DMS79 treated with DMSO at 0.1 percent for 48 hours (cell line): ENCODE measurements at regions not wholly inside any gene's neighbourhood (a gene's known extent, or its start where the extent isn't known, plus 50 kb on each side); places are given as distances from the start of the nearest gene placed in this dataset.

ENCODE experiments used
- DNase-seq: peaks from one replicate; lab custom pipeline; 2025; lab: John Stamatoyannopoulos, UW

DNA sequence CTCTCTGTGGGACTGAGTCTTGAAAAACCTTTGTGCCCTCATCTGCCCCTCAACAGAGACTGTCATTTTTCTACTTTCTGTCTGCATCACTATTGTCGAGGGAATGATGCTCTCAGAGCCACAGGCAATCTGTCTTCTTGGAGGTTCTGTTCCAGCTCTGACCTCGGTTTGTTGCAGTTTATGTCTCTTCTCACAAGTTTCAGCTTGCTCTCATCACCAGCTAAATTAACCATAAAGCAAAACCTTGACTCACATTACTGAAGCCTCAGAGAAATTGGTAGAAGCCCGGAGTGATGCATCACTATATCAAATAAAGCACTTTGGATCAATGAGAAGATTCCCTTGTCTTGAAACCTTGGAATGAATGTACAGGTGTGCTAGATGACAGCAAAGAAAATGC lies 60.6 kb upstream of the BLID start:
- DNase-seq, result no peak

- DNase-seq, result no peak
These were observed 59.3 kb upstream of the BLID start for GRCh38 chr11:122175306-122175705.

DNA sequence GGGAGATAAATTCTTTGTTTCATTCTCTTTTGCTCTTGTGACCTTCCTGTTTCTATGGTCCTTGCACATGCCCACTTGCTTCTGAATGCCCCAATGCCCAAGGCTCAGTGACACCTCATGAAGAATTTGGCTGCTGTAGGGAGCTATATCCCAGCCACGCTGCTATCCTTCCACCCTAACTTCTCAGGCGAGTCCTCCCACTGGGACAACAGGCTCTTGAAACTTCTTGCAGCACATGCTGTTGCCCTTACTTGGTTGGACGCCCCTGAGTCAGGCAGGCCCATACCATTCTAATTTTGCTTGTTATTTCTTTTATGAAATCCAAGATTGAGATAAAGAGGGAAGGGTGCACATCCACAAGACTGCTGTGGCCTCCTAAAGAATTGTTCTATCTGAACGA lies 57.6 kb upstream of the BLID start:
- DNase-seq, result no peak

DNA sequence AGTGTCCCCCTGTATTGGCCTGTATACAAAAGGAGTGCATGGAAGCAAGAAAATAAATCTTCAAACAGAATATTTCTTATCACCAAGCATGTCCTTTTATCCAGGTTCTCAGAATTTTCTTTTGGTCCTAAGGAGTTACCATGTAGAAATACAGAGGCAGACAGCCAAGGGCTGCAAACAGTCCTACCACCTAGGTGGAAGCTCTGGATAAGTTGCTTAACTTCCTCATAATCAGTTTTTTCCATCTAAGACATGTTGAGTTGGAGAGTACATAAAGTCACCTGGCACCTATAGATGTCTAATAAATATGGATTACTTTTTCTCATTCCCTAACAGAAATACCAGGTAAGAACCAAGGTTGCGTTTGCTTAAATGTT lies 57.0 kb upstream of the BLID start:
- no peak for DNase-seq

- DNase-seq, result no peak
These were observed 56.5 kb upstream of the BLID start for GRCh38 chr11:122172352-122173073.

DNA sequence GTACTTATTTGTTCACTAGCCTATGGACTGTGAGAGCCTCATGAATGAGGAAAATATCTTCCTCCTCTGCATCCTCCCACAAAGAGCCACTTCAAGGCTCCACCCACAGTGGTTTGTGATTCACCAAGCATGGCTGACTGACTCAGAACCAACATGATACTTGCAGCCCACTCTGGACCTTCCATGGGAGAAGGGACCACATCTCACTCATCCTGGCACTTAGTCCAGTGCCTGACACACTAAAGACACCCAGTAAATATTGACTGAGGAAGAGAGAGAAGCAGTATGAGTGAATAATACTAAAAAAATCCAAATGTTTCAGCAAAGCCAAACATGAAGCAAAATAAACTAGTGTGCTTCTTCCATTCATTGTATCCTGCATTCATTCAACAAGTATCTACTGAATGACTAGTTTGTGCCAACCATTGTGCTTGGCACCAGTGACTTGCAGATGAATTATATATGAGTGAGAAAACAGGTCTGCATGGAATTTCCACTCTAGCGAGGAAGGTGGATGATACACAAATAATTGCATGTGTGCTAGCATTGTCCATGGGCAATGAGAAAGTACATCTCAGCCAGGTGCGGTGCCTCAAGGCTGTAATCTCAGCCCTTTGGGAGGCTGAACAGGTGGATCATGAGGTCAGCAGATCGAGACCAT lies 54.9 kb upstream of the BLID start:
- no peak for DNase-seq

DNA sequence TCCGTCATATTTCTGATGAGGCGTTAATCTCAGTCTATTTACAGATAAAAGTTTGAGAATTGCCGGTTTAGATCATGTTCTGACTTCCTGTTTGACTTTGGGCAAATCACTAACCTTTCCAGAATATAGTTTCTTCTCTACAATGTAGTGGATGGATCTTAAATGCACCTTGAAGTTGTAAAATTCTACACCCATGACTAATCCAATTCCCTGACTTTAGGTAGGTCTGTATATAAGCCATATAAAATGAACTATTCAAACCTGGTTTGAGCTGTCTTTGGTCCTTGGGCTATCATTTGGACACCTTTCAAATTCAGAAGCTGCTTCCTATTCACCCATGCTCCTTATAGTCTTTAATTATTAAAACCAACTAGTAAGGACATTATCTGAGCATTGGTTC lies 52.2 kb upstream of the BLID start:
- DNase-seq, result no peak

- no peak for DNase-seq
These were observed 51.1 kb upstream of the BLID start for GRCh38 chr11:122167100-122167499.

DNA sequence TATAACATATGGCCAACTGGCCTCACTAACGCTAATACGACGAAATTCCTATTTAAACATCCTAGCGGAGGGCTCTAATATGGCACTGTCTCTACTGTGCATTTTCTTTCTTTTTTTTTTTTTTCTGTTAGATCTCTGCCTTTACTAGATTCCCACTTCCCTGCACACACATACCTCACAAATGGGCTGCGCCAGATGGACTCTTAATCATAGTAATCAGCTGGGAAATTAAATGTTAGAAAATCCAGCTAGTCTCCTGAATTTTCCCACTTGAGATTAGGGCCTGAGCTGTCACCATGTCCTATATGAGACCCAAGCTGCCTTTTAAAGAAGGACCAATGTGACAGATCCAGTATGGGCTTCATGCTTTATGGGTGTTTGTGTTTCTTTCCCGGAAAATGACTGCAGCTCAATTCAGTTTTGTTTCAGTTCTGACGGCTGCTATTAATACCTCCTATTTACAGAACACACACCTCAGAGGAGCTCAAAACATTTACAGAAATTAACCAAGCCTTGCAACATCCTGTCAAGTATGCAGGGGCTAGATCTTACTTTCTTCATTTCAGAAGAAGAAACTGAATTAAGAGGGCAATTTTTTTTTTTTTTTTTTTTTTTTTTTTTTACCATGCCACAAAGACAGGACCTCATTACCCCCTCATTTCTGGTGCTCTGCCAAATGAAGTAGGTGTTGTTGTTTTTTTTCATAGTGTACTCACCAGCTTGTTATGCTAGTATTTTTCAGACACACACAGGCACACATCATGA lies 49.8 kb upstream of the BLID start:
- peak; percentile 44 for DNase-seq
